DMS79 treated with DMSO at 0.1 percent for 48 hours (cell line): ENCODE measurements at regions not wholly inside any gene's neighbourhood (a gene's known extent, or its start where the extent isn't known, plus 50 kb on each side); places are given as distances from the start of the nearest gene placed in this dataset.
"Not testable (repeated sequence)": the region's sequence is repeated elsewhere in the genome, so short reads cannot be mapped to it uniquely, and the experiment has no call there.

Experiments
- DNase-seq: peaks from one replicate; lab custom pipeline; 2025; lab: John Stamatoyannopoulos, UW

DNA sequence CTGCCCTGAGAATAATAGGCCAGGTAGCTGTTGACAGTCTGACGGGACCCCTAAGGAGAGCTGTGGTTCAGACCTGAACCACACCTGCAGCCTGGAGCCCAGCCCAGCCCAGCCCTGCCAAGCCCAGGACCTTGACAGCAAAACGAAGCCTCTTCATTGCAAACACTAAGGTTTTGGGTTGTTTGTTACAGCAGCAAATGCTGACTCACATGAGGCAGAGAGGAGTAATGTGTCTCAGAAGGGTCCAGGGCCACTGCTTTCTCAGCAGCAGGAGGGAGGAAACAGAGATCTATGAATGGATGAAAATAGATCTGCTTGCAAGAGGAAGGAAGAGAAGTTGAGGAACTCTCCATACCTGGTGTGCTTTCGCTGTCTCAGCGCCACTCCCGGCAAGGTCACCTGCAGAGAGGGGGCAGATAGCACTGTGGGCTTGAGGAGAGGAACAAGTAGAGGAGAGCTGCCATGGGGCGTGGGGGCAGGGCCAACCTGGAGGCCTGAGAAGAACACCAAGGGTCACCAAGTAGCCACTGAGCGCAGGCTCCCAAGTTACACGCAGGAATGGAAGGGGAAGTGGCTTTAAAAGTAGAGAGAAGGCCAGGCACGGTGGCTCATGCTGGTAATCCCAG is 127.2 kb downstream of the ZNF281 start:
- no peak for DNase-seq

- no peak for DNase-seq
These were observed 128.5 kb downstream of the ZNF281 start for GRCh38 chr1:200281201-200281835.

- DNase-seq: no peak
These were observed 129.9 kb downstream of the ZNF281 start for GRCh38 chr1:200279810-200280411.

- no peak for DNase-seq
These were observed 133.9 kb downstream of the ZNF281 start for GRCh38 chr1:200275816-200276453.

DNA sequence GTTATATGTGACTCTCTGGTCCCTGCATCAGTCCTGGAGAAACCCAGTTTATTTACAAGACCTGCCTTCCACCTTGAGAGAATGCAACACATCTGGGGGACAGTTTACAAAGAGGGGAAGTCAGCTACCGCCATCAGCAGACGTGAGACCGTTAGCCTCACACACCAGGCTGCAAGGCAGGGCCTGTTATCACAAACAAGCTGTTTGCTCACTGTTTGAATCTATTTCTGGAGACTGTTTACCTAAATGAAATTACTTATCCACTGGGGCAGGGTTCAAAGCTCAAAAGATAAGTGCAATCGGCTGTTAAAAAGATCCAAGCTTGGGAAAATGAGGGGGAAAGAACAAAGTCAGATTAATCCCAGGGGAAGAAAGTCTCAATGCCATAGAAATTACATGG is 134.4 kb downstream of the ZNF281 start:
- no peak for DNase-seq

- no peak for DNase-seq
These were observed 135.7 kb downstream of the ZNF281 start for GRCh38 chr1:200274116-200274515.

DNA sequence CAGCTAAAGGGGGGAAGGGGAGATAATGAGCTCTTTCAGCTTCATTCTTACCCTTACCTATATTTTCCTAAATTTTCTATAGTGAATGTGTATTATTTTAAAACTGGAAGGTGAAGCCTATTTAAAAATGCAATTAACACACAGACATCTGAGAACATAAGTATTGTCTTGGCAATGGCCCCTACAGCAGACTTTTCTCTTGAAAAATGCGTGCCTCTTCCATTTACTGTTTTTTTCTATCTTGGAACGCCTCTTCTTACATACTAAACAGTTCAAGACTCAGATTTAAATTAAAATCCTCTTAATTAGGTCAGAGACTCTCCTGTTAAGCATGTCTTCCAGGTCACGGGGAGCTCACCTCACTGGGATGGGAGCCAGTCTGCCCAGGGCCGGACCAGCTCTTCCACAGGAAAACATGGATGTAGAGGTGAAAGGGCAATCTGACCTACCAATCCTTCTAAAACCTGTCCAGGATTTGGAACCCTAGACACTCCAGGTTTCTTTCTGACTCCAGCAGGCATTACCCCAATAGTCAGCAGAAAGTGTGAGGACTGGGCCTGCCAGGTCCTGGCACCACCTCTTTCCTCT is 137.3 kb downstream of the ZNF281 start:
- DNase-seq: no peak

DNA sequence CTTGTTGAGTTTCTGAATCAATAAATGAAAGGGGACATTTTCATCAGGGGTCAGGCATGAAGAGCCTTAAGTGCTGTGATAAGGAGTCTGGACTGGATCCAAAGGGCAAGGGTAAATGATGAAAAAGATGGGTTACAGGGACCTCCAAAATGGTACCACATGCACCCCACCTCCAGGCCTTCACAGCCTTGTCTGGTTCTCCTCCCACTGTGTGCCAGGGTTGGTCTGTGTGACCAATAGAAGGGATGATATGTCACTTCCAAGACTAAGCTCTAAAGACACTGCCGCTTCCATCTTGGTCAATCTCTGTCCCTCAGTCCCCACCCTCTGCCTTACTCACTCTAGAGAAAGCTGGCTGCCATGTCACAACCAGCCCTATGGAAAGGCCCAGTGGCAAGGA is 140.6 kb downstream of the ZNF281 start:
- DNase-seq: no peak

GRCh38 chr1:200267937-200268336 is 141.9 kb downstream of the ZNF281 start:
- DNase-seq: no peak

DNA sequence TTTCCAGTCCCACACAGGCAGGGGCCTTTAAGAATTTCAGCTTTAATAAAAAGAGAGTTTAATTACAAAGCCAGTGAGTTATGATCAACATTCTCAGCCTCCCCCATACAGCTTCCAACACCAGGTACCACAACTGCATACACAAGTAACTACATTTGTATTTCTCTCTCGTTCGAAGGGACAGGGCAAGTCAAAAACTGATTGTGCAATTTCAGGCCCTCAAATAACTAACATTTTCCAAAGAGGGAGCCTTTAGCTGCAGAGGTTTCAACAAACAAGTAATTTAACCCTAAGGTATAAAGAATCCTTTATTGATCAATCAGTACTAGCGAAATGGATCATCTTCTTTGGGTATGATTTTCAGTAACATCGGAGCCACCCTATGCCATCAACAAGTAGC is 142.4 kb downstream of the ZNF281 start:
- no peak for DNase-seq

DNA sequence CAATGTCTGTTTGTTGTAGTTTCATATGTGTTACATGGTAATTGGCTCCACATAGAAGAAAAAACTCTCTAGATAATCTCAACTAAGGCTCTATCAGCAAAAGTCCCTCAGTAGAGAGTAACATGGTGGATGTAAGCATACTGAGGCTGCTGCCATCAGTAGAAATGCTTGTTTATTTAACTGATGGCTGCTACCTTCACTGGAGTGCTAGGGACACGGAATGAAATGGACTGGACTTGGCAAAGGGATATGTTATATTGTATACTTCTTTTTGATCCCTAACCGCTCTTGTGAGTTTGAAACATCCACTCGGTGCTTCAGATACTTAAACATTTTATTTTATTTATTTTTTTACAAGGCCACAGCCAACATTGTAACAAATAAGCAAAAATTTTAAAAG is 143.0 kb downstream of the ZNF281 start:
- DNase-seq: no peak

DNA sequence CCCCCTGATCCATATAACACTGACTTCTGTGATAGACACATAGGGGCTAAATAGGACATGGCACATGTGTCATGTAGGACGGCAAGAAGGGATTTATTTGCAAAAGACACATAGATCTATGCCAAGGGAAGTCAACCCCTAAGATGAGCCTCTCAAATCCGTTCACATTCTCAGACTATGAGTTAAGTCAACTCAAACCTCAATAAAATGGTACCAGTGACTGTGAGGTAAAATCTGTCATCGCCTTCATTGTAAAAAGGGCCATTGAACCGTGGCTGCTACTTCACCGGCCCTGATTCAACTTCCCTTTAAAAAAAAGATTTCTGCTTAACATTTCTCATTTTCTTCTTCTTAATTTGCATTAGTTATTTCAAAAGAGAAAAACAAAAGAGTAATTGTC is 144.0 kb downstream of the ZNF281 start:
- DNase-seq: no peak

- DNase-seq: no peak
These were observed 144.7 kb downstream of the ZNF281 start for GRCh38 chr1:200265104-200265503.

DNA sequence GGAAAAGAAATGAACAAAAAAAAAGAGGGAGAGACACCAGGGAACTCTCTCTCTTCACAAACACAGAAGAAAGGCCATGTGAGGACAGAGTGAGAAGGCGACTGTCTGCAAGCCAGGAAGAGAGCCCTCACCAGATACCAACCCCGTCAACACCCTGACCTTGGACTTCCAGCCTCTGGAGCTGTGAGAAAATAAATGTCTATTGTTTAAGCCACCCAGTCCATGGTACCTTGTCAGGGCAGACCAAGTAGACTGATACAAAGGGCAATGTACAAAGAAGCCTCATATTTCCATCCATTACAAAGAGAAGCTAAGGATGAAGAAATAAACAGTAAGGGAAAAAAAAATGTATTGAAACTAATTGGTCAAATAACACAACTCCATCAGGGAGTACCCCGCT is 146.6 kb downstream of the ZNF281 start:
- DNase-seq: no peak

DNA sequence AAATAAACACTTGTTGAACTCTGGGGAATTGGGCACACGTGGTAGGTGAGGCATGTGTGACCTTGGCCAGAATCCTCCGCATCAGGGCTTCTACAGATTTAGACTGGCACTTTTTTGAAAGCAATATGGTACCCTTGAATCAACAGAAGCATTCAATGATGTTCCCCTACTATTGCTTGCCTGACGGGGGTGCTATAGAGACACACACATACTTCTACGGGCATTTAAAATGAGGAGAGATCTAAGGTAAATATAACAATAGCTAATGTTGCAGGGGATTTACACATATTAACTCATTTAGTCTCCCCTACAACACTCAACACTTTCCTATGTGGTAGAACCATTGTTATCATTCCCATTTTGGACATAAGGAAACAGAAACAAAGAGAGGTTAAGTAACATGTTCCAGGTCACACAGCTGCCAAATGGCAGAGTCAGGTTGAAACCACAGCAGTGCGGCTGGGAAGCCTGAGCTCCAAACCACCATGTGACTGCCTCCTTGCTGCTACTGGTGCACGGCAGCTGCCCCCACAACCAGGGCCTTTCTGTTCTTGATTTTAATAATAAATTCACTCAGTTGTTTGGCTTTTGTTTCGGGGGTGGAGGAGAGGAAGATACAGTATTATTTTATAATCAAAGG is 147.4 kb downstream of the ZNF281 start:
- no peak for DNase-seq

DNA sequence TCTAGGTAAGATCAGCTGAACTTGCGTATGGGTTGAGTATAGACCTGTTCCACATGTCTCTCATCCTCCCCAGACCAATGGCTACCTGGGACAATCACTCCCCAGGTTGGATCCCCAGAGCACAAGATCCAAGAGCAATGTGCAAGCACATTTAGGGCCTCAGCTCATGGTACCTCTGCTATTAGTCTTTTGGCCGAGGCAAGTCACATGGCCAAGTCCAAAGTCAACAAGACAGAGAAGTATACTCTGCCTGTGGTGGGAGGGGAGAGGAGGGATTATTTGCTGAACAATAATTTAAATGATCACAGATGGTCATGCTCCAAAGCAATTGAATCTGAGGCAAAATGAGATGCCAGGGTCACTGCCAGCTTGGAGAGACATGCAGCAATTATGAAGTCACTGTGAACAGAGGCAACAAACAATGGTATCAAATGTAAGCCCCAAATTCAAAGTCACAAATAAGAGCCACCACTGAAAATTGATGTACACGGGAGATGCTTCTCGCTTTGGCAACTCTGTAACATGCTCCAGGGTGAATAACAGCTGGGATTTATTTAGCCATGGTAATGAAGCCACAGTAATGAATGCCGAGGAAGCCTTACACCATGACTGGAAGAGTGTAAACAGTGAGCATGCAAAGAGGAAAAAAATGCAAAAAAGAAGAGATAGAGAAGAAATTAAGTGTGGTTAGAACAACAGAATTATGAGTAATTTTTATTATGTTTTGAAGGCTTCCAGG is 149.1 kb downstream of the ZNF281 start:
- DNase-seq: no peak

GRCh38 chr1:200258447-200259375 is 151.1 kb downstream of the ZNF281 start:
- DNase-seq: no peak

DNA sequence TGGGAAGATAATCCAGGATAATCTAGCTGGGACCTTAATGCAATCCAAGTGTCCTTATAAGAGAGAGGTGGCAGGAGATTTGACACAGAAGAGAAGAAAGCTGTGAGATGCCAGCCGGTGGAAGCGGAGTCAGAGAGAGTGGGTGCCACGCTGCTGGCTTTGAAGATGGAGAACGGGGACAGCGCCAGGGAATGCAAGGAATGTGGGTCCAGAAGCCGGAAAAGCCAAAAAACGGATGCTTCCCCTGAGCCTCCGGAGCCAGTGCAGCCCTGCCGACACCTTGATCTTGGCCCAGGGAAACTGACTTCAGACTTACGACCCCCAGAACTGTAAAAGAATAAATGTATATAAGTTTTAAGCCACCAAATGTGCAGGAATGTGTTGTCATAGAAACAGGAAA is 152.6 kb downstream of the ZNF281 start:
- no peak for DNase-seq

- DNase-seq: not testable (repeated sequence)
These were observed 155.2 kb downstream of the ZNF281 start for GRCh38 chr1:200254602-200255001.

GRCh38 chr1:200253774-200254495 is 155.9 kb downstream of the ZNF281 start:
- DNase-seq: no peak
